Thoracic aorta (tissue), 2 donors: ENCODE measurements at regions not wholly inside any gene's neighbourhood (a gene's known extent, or its start where the extent isn't known, plus 50 kb on each side); places are given as distances from the start of the nearest gene placed in this dataset.
"Not testable (repeated sequence)": the region's sequence is repeated elsewhere in the genome, so short reads cannot be mapped to it uniquely, and the experiment has no call there.

Source experiments
- ATAC-seq: fragments of 150-250 bp; one replicate; pipeline ENCODE4 v1.8.0; 2017; ENCODE audit warnings: low read depth; ENCODE audit not compliant: insufficient number of reproducible peaks, low FRiP score
- DNase-seq: peaks from one replicate; pipeline ENCODE4 v3.0.0-alpha.2; 2020; ENCODE audit warnings: low spot score
- H3K27ac ChIP-seq, 2 donors: fragments of 200-600 bp; sonication (generic); 1 replicate in 1 of 2; 2 replicates in 1 of 2; pipeline ENCODE4 v1.5.1; 2016; ENCODE audit warnings: mild to moderate bottlenecking in 2 of 2, moderate library complexity in 2 of 2
- H3K27me3 ChIP-seq: fragments of 200-600 bp; sonication (generic); replicated peaks from 2 replicates; pipeline ENCODE4 v1.6.0; 2016; ENCODE audit warnings: mild to moderate bottlenecking; ENCODE audit not compliant: insufficient read depth
- H3K36me3 ChIP-seq: fragments of 200-600 bp; sonication (generic); one replicate; pipeline ENCODE4 v1.5.1; 2016
- H3K4me1 ChIP-seq, 2 donors: fragments of 200-600 bp; sonication (generic); 1 replicate in 1 of 2; 2 replicates in 1 of 2; pipeline versions ENCODE4 v1.5.1 to v1.6.0; 2016; ENCODE audit warnings: low read depth in 2 of 2, mild to moderate bottlenecking in 1 of 2; ENCODE audit not compliant: control insufficient read depth in 1 of 2
- H3K4me3 ChIP-seq: fragments of 200-600 bp; sonication (generic); 2 replicates; pipeline ENCODE4 v1.5.1; 2016; ENCODE audit warnings: mild to moderate bottlenecking
- H3K9me3 ChIP-seq: fragments of 200-600 bp; sonication (generic); 2 replicates; pipeline ENCODE4 v1.5.1; 2016
- TF ChIP-seq, protein P1 (sequence below): fragments of 200-600 bp; sonication (generic); IDR thresholded peaks from one replicate; pipeline ENCODE4 v1.5.1; 2019; ENCODE audit warnings: antibody characterized with exemption

GRCh38 chr12:75751769-75752471 lies 240.5 kb upstream of the KRR1 start:
- Histone ChIP-seq H3K4me3 (no peak overlapping the region), H3K27ac (no peak overlapping the region), H3K27me3 (no peaks in the 10 kb centered on the region), H3K4me1 (peaks cover 0 to 13% of the 10 kb centered on the region in 2 donors), H3K36me3 (no peaks in the 10 kb centered on the region), H3K9me3 (no peaks in the 10 kb centered on the region)
- TF ChIP-seq, protein P1, sequence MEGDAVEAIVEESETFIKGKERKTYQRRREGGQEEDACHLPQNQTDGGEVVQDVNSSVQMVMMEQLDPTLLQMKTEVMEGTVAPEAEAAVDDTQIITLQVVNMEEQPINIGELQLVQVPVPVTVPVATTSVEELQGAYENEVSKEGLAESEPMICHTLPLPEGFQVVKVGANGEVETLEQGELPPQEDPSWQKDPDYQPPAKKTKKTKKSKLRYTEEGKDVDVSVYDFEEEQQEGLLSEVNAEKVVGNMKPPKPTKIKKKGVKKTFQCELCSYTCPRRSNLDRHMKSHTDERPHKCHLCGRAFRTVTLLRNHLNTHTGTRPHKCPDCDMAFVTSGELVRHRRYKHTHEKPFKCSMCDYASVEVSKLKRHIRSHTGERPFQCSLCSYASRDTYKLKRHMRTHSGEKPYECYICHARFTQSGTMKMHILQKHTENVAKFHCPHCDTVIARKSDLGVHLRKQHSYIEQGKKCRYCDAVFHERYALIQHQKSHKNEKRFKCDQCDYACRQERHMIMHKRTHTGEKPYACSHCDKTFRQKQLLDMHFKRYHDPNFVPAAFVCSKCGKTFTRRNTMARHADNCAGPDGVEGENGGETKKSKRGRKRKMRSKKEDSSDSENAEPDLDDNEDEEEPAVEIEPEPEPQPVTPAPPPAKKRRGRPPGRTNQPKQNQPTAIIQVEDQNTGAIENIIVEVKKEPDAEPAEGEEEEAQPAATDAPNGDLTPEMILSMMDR, result no peak
- no peak for DNase-seq
- no peak for ATAC-seq

DNA sequence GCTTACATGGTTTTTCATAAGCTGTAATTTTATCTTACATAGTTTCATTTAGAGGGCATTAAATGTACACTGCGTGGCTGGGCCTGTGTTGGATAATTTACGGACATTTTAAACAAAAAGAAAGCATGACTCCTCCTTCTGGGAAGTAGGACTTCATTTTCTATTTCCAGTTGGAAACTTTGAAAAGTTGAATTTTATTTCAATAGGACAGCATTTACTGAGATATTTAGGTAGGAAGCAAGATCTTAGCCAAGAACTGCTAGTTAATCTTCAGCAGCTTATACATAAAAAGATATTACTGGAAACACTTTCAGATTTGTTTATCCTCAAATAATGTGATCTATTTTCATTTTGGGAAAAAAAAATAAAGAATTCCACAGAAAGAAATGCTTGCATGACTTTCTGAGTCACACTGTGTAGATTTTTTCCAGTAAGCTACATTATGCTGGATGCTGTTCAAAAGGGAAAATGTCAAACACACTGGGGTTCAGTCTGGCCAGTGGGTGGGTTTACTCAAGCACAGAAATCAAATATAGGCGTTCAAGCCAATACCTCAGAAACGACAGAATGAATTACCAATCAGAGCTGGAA lies 239.4 kb upstream of the KRR1 start:
- H3K27ac ChIP-seq, result peak overlapping the region in 1 of 2 donors; percentile 38
- H3K4me3 ChIP-seq, result peak overlapping the region; percentile 45
- H3K4me1 ChIP-seq, result peaks cover 0 to 13% of the 10 kb centered on the region in 2 donors
- TF ChIP-seq, protein P1, result no peak
- no peaks in the 10 kb centered on the region for H3K9me3 ChIP-seq
- ATAC-seq, result no peak
- no peaks in the 10 kb centered on the region for H3K36me3 ChIP-seq
- DNase-seq, result no peak
- H3K27me3 ChIP-seq, result no peaks in the 10 kb centered on the region

DNA sequence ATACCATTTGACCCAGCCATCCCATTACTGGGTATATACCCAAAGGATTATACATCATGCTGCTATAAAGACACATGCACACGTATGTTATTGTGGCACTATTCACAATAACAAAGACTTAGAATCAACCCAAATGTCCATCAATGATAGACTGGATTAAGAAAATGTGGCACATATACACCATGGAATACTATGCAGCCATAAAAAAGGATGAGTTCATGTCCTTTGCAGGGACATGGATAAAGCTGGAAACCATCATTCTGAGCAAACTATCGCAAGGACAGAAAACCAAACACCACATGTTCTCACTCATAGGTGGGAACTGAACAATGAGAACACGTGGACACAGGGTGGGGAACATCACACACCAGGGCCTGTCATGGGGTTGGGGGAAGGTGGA lies 237.6 kb upstream of the KRR1 start:
- not testable (repeated sequence) for ATAC-seq, H3K9me3 ChIP-seq, H3K36me3 ChIP-seq, DNase-seq, H3K4me3 ChIP-seq, H3K27me3 ChIP-seq, H3K27ac ChIP-seq
- peaks cover 0 to 13% of the 10 kb centered on the region in 2 donors for H3K4me1 ChIP-seq

- Histone ChIP-seq H3K4me1 (peaks cover 0 to 13% of the 10 kb centered on the region in 2 donors), H3K36me3 (no peaks in the 10 kb centered on the region), H3K27me3 (no peaks in the 10 kb centered on the region), H3K27ac (no peak overlapping the region), H3K4me3 (no peak overlapping the region), H3K9me3 (no peaks in the 10 kb centered on the region)
- ATAC-seq (no peak), DNase-seq (no peak)
- TF ChIP-seq, protein P1, result no peak
Measured at GRCh38 chr12:75748136-75748535, 236.7 kb upstream of the KRR1 start.

GRCh38 chr12:75747572-75748021 lies 236.2 kb upstream of the KRR1 start:
- Histone ChIP-seq H3K27me3 (no peaks in the 10 kb centered on the region), H3K27ac (no peak overlapping the region), H3K9me3 (no peaks in the 10 kb centered on the region), H3K4me1 (peaks cover 0 to 13% of the 10 kb centered on the region in 2 donors), H3K4me3 (no peak overlapping the region), H3K36me3 (no peaks in the 10 kb centered on the region)
- DNase-seq (no peak), ATAC-seq (no peak)
- TF ChIP-seq, protein P1, result no peak
